Brain microvascular endothelial cell (primary cell): ENCODE measurements at regions not wholly inside any gene's neighbourhood (a gene's known extent, or its start where the extent isn't known, plus 50 kb on each side); places are given as distances from the start of the nearest gene placed in this dataset.
"Not testable (repeated sequence)": the region's sequence is repeated elsewhere in the genome, so short reads cannot be mapped to it uniquely, and the experiment has no call there.

Source experiments
- DNase-seq: peaks from one replicate; pipeline ENCODE4 v3.0.0-alpha.2; 2020
- H3K27ac ChIP-seq: fragments of 250-450 bp; sonication (Bioruptor Pico); 2 replicates; pipeline ENCODE4 v1.5.1; 2020; ENCODE audit warnings: mild to moderate bottlenecking, moderate library complexity
- H3K27me3 ChIP-seq: fragments of 250-450 bp; sonication (Bioruptor Pico); replicated peaks from 2 replicates; pipeline ENCODE4 v1.5.1; 2020; ENCODE audit warnings: mild to moderate bottlenecking
- H3K36me3 ChIP-seq: fragments of 250-450 bp; sonication (Bioruptor Pico); replicated peaks from 2 replicates; pipeline ENCODE4 v1.5.1; 2020; ENCODE audit warnings: mild to moderate bottlenecking
- H3K4me3 ChIP-seq: 2 replicates; pipeline ENCODE4 v1.5.1; 2011; ENCODE audit warnings: low read depth, mild to moderate bottlenecking, control low read depth, low read length, moderate library complexity
- in situ Hi-C: cut with HindIII; loops from 2 replicates; pipeline ENCODE4 v1.10.0; 2017; ENCODE audit warnings: low sequenced_read_pairs, low pct_ligation_motif_present
- TF ChIP-seq, protein P1 (sequence below): IDR thresholded peaks from 2 replicates; pipeline ENCODE4 v1.5.1; 2011; ENCODE audit warnings: low read depth, mild to moderate bottlenecking, moderate library complexity, low read length, control low read depth, inconsistent platforms; ENCODE audit errors: missing control alignments

GRCh38 chr5:51225789-51226742, 157.2 kb upstream of the ISL1 start:
- TF ChIP-seq, protein P1, sequence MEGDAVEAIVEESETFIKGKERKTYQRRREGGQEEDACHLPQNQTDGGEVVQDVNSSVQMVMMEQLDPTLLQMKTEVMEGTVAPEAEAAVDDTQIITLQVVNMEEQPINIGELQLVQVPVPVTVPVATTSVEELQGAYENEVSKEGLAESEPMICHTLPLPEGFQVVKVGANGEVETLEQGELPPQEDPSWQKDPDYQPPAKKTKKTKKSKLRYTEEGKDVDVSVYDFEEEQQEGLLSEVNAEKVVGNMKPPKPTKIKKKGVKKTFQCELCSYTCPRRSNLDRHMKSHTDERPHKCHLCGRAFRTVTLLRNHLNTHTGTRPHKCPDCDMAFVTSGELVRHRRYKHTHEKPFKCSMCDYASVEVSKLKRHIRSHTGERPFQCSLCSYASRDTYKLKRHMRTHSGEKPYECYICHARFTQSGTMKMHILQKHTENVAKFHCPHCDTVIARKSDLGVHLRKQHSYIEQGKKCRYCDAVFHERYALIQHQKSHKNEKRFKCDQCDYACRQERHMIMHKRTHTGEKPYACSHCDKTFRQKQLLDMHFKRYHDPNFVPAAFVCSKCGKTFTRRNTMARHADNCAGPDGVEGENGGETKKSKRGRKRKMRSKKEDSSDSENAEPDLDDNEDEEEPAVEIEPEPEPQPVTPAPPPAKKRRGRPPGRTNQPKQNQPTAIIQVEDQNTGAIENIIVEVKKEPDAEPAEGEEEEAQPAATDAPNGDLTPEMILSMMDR: no peak
- H3K36me3 ChIP-seq: no peaks in the 10 kb centered on the region
- H3K27me3 ChIP-seq: no peaks in the 10 kb centered on the region
- DNase-seq: no peak
- in situ Hi-C loops: no loop called here
- H3K4me3 ChIP-seq: no peak overlapping the region
- no peak overlapping the region for H3K27ac ChIP-seq

- no peak overlapping the region for H3K27ac ChIP-seq
- H3K36me3 ChIP-seq: no peaks in the 10 kb centered on the region
- DNase-seq: no peak
- no peak overlapping the region for H3K4me3 ChIP-seq
- in situ Hi-C loops: no loop called here
- H3K27me3 ChIP-seq: no peaks in the 10 kb centered on the region
- TF ChIP-seq, protein P1: no peak
These were observed 155.2 kb upstream of the ISL1 start for GRCh38 chr5:51227963-51228470.

DNA sequence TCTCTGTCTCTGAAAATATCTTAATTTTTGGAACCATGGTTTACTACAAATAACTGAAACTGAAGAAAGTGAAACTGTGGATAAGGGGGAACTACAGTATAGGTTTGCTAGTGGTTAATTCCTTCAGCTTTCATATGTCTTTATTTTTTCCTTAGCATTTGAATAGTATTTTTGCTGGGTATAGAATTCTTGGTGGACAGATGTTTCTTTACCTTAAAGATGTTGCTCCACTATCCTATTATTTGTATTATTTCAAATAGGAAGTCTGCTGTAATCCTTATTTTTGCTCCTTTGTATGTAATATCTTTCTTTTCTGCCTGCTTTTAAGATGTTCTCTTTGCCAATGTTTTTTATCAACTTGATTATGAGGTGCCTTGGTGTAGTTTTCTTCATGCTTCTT, 152.9 kb upstream of the ISL1 start:
- in situ Hi-C loops: no loop called here
- H3K4me3 ChIP-seq: no peak overlapping the region
- H3K27me3 ChIP-seq: no peaks in the 10 kb centered on the region
- no peak overlapping the region for H3K27ac ChIP-seq
- TF ChIP-seq, protein P1: no peak
- H3K36me3 ChIP-seq: no peaks in the 10 kb centered on the region
- no peak for DNase-seq

DNA sequence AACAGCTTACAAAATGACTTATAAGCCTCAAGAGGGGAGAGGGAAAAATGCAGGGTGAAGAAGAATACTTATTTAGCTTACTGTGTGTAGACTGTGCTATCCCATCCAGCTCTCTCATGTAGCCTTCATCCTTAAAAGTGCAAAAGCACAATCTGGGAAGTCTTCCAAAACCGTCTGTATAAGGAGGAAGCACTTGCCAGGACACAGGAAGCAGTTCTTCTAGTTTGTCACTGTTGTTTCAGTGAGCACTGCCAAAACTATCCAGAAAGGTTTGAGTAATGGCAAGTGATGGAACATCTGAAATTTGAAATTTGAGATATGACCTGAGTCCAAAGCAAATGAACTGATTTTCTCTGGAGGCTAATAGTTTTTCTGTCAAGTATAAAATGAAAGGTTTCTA, 140.8 kb upstream of the ISL1 start:
- H3K4me3 ChIP-seq: no peak overlapping the region
- in situ Hi-C loops: no loop called here
- no peaks in the 10 kb centered on the region for H3K36me3 ChIP-seq
- DNase-seq: no peak
- TF ChIP-seq, protein P1: no peak
- no peaks in the 10 kb centered on the region for H3K27me3 ChIP-seq
- H3K27ac ChIP-seq: no peak overlapping the region

- DNase-seq, H3K27ac ChIP-seq, H3K27me3 ChIP-seq, H3K4me3 ChIP-seq, in situ Hi-C loops, H3K36me3 ChIP-seq: not testable (repeated sequence)
These were observed 132.3 kb upstream of the ISL1 start for GRCh38 chr5:51250957-51251356.

- H3K4me3 ChIP-seq: no peak overlapping the region
- in situ Hi-C loops: no loop called here
- no peaks in the 10 kb centered on the region for H3K27me3 ChIP-seq
- H3K27ac ChIP-seq: no peak overlapping the region
- TF ChIP-seq, protein P1: no peak
- DNase-seq: no peak
- no peaks in the 10 kb centered on the region for H3K36me3 ChIP-seq
These were observed 112.0 kb upstream of the ISL1 start for GRCh38 chr5:51271261-51271660.
